ENCODE measurements at regions not wholly inside any gene's neighbourhood (a gene's known extent, or its start where the extent isn't known, plus 50 kb on each side); places are given as distances from the start of the nearest gene placed in this dataset.

GRCh38 chr11:69940246-69940610, 121.0 kb upstream of the FGF3 start:
- TF ChIP-seq CTCF (IDR thresholded peaks at IDR 0.05; ENCODE audit: insufficient read depth, low read depth, low read length) = no peak
- no peak for TF ChIP-seq EZH2 (IDR thresholded peaks at IDR 0.05; ENCODE audit: insufficient read depth, low read length)
